Fibroblast of lung (primary cell): ENCODE measurements at regions not wholly inside any gene's neighbourhood (a gene's known extent, or its start where the extent isn't known, plus 50 kb on each side); places are given as distances from the start of the nearest gene placed in this dataset.

Source experiments
- DNase-seq, 2 donors: peaks; one replicate each; pipeline versions ENCODE4 v3.0.0 to v3.0.0-alpha.2; 2010; ENCODE audit warnings: low read depth in 2 of 2
- H2AFZ ChIP-seq: 2 replicates; pipeline ENCODE4 v1.5.1; 2012; ENCODE audit warnings: low read length, control low read depth, inconsistent platforms
- H3K27ac ChIP-seq: 2 replicates; pipeline ENCODE4 v1.5.1; 2011; ENCODE audit warnings: low read length, control low read depth; ENCODE audit not compliant: insufficient read depth
- H3K27me3 ChIP-seq: 2 replicates; pipeline ENCODE4 v1.5.1; 2011; ENCODE audit warnings: mild to moderate bottlenecking, low read length; ENCODE audit not compliant: control insufficient read depth, insufficient read depth
- H3K36me3 ChIP-seq: 2 replicates; pipeline ENCODE4 v1.5.1; 2011; ENCODE audit warnings: low read length; ENCODE audit not compliant: control insufficient read depth, insufficient read depth
- H3K4me1 ChIP-seq: 2 replicates; pipeline ENCODE4 v1.5.1; 2011; ENCODE audit warnings: low read length; ENCODE audit not compliant: control insufficient read depth, insufficient read depth; ENCODE audit errors: extremely low read depth
- H3K4me2 ChIP-seq: 2 replicates; pipeline ENCODE4 v1.5.1; 2011; ENCODE audit warnings: low read length, control low read depth; ENCODE audit not compliant: insufficient read depth; ENCODE audit errors: extremely low read depth
- H3K4me3 ChIP-seq, 4 experiments: fragments of 200-600 bp in 1 of 4; sonication (generic) in 1 of 4; replicated peaks in 1 of 4; 2 replicates each; pipeline ENCODE4 v1.5.1; 2011 to 2016; ENCODE audit warnings: low read length in 4 of 4, low read depth in 3 of 4, mild to moderate bottlenecking in 3 of 4, control low read depth in 2 of 4, inconsistent platforms in 1 of 4, mixed read lengths in 1 of 4; ENCODE audit not compliant: insufficient read depth in 1 of 4; ENCODE audit errors: control extremely low read depth in 1 of 4
- H3K79me2 ChIP-seq: 2 replicates; pipeline ENCODE4 v1.5.1; 2012; ENCODE audit warnings: mild to moderate bottlenecking, low read length, inconsistent platforms; ENCODE audit not compliant: control insufficient read depth, insufficient read depth
- H3K9ac ChIP-seq: 2 replicates; pipeline ENCODE4 v1.5.1; 2011; ENCODE audit warnings: mild to moderate bottlenecking, low read length, control low read depth; ENCODE audit not compliant: insufficient read depth
- H3K9me3 ChIP-seq: 2 replicates; pipeline ENCODE4 v1.5.1; 2012; ENCODE audit warnings: low read depth, low read length; ENCODE audit not compliant: control insufficient read depth, insufficient read depth
- H4K20me1 ChIP-seq: 2 replicates; pipeline ENCODE4 v1.5.1; 2011; ENCODE audit warnings: low read length; ENCODE audit not compliant: control insufficient read depth, insufficient read depth; ENCODE audit errors: extremely low read depth
- CTCF ChIP-seq, 2 donors: IDR thresholded peaks in 1 of 2; conservative IDR thresholded peaks in 1 of 2; 1 replicate in 1 of 2; 2 replicates in 1 of 2; pipeline ENCODE4 v1.5.1; 2011 to 2012; ENCODE audit warnings: low read length in 2 of 2, control low read depth in 1 of 2, inconsistent platforms in 1 of 2, low read depth in 1 of 2, mild to moderate bottlenecking in 1 of 2
- EZH2 ChIP-seq: IDR thresholded peaks from 2 replicates; pipeline ENCODE4 v1.5.1; 2012; ENCODE audit warnings: low read length, control low read depth, mild to moderate bottlenecking; ENCODE audit errors: missing control alignments

GRCh38 chr21:35882791-35883240 lies 177.5 kb downstream of the SETD4 start:
- TF ChIP-seq CTCF (conservative IDR thresholded peaks at IDR 0.05 in 1 of 2, IDR thresholded peaks at IDR 0.05 in 1 of 2; ENCODE audit: low read depth in 1 of 2, low read length in 2 of 2), result no peak
- TF ChIP-seq EZH2, result no peak
- Histone ChIP-seq H3K4me2 (no peak overlapping the region), H3K4me3 (no peak overlapping the region), H2AFZ (no peak overlapping the region), H3K27me3 (no peaks in the 10 kb centered on the region), H3K9me3 (no peaks in the 10 kb centered on the region), H3K9ac (no peak overlapping the region), H4K20me1 (no peaks in the 10 kb centered on the region), H3K79me2 (no peaks in the 10 kb centered on the region), H3K4me1 (no peaks in the 10 kb centered on the region), H3K27ac (no peak overlapping the region), H3K36me3 (no peaks in the 10 kb centered on the region)
- DNase-seq, result peak; percentile 37 to 48

- H3K79me2 ChIP-seq, result no peaks in the 10 kb centered on the region
- no peak overlapping the region for H3K4me3 ChIP-seq
- DNase-seq, result no peak
- H3K27me3 ChIP-seq, result no peaks in the 10 kb centered on the region
- no peak for TF ChIP-seq EZH2
- no peaks in the 10 kb centered on the region for H4K20me1 ChIP-seq
- H2AFZ ChIP-seq, result no peak overlapping the region
- no peaks in the 10 kb centered on the region for H3K9me3 ChIP-seq
- no peak overlapping the region for H3K9ac ChIP-seq
- no peak overlapping the region for H3K27ac ChIP-seq
- H3K4me1 ChIP-seq, result no peaks in the 10 kb centered on the region
- no peak overlapping the region for H3K4me2 ChIP-seq
- H3K36me3 ChIP-seq, result no peaks in the 10 kb centered on the region
These were observed 186.9 kb downstream of the SETD4 start for GRCh38 chr21:35873441-35873840.

GRCh38 chr21:35871906-35872305 lies 188.4 kb downstream of the SETD4 start:
- no peak overlapping the region for H3K9ac ChIP-seq
- no peaks in the 10 kb centered on the region for H3K27me3 ChIP-seq
- H4K20me1 ChIP-seq, result no peaks in the 10 kb centered on the region
- no peak overlapping the region for H2AFZ ChIP-seq
- no peaks in the 10 kb centered on the region for H3K79me2 ChIP-seq
- DNase-seq, result no peak
- no peak overlapping the region for H3K4me2 ChIP-seq
- no peaks in the 10 kb centered on the region for H3K9me3 ChIP-seq
- no peak overlapping the region for H3K27ac ChIP-seq
- H3K4me3 ChIP-seq, result no peak overlapping the region
- TF ChIP-seq CTCF (conservative IDR thresholded peaks at IDR 0.05 in 1 of 2, IDR thresholded peaks at IDR 0.05 in 1 of 2; ENCODE audit: low read depth in 1 of 2, low read length in 2 of 2), result no peak
- no peak for TF ChIP-seq EZH2
- H3K4me1 ChIP-seq, result no peaks in the 10 kb centered on the region
- H3K36me3 ChIP-seq, result no peaks in the 10 kb centered on the region

GRCh38 chr21:35868869-35869223 lies 191.5 kb downstream of the SETD4 start:
- Histone ChIP-seq H3K4me3 (no peak overlapping the region), H3K36me3 (no peaks in the 10 kb centered on the region), H3K4me1 (no peaks in the 10 kb centered on the region), H3K79me2 (no peaks in the 10 kb centered on the region), H3K4me2 (no peak overlapping the region), H3K9ac (no peak overlapping the region), H3K9me3 (no peaks in the 10 kb centered on the region), H4K20me1 (no peaks in the 10 kb centered on the region), H3K27ac (no peak overlapping the region), H2AFZ (no peak overlapping the region), H3K27me3 (no peaks in the 10 kb centered on the region)
- no peak for TF ChIP-seq EZH2
- no peak for TF ChIP-seq CTCF (conservative IDR thresholded peaks at IDR 0.05 in 1 of 2, IDR thresholded peaks at IDR 0.05 in 1 of 2; ENCODE audit: low read depth in 1 of 2, low read length in 2 of 2)
- DNase-seq, result no peak
